Keratinocyte (primary cell): ENCODE measurements at regions not wholly inside any gene's neighbourhood (a gene's known extent, or its start where the extent isn't known, plus 50 kb on each side); places are given as distances from the start of the nearest gene placed in this dataset.

Source experiments
- EZH2 ChIP-seq: IDR thresholded peaks from one replicate; pipeline ENCODE4 v1.6.1; 2012; ENCODE audit warnings: inconsistent platforms, mild to moderate bottlenecking, low read length, moderate library complexity
- TF ChIP-seq, protein P1 (sequence below), 3 experiments: IDR thresholded peaks in 1 of 3; conservative IDR thresholded peaks in 1 of 3; optimal IDR thresholded peaks in 1 of 3; 2 replicates in 2 of 3; 3 replicates in 1 of 3; pipeline versions ENCODE3 to v1.5.1; 2011; ENCODE audit warnings: low read length in 3 of 3, mild to moderate bottlenecking in 3 of 3, moderate library complexity in 2 of 3, control low read depth in 1 of 3, inconsistent platforms in 1 of 3; ENCODE audit not compliant: insufficient read depth in 2 of 3; ENCODE audit errors: extremely low read depth in 1 of 3

DNA sequence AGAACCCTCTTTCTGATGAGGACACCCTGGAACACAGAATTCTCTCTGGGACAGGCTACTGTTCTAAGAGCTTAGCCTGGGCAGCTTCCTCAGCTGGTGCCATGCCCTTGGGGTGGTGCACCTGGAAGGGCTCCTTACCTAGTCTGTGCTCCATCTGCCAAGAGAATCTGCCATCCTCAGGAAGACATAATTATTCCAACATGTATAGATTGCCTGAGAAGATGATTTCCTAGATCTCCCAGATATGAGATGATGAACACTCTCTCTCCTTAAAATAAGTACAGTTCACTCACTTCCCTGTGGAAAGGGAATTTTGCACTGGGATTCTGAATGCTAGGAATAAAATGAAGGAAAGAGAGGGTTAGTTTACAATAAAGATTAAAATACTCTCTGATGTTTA lies 87.6 kb downstream of the NENF start:
- TF ChIP-seq, protein P1, sequence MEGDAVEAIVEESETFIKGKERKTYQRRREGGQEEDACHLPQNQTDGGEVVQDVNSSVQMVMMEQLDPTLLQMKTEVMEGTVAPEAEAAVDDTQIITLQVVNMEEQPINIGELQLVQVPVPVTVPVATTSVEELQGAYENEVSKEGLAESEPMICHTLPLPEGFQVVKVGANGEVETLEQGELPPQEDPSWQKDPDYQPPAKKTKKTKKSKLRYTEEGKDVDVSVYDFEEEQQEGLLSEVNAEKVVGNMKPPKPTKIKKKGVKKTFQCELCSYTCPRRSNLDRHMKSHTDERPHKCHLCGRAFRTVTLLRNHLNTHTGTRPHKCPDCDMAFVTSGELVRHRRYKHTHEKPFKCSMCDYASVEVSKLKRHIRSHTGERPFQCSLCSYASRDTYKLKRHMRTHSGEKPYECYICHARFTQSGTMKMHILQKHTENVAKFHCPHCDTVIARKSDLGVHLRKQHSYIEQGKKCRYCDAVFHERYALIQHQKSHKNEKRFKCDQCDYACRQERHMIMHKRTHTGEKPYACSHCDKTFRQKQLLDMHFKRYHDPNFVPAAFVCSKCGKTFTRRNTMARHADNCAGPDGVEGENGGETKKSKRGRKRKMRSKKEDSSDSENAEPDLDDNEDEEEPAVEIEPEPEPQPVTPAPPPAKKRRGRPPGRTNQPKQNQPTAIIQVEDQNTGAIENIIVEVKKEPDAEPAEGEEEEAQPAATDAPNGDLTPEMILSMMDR (optimal IDR thresholded peaks at IDR 0.05 in 1 of 3, IDR thresholded peaks at IDR 0.05 in 1 of 3, conservative IDR thresholded peaks at IDR 0.05 in 1 of 3; ENCODE audit: extremely low read depth in 1 of 3, insufficient read depth in 2 of 3, low read length in 3 of 3), result no peak
- TF ChIP-seq EZH2, result no peak
